B cell (primary cell): ENCODE measurements at regions not wholly inside any gene's neighbourhood (a gene's known extent, or its start where the extent isn't known, plus 50 kb on each side); places are given as distances from the start of the nearest gene placed in this dataset.

Experiments
- CTCF ChIP-seq: fragments of 200-600 bp; IDR thresholded peaks from one replicate; pipeline ENCODE4 v1.8.0; 2022; ENCODE audit warnings: antibody characterized with exemption, mild to moderate bottlenecking
- EZH2 ChIP-seq: IDR thresholded peaks from 2 replicates; pipeline ENCODE4 v1.6.1; 2012; ENCODE audit warnings: borderline replicate concordance, low read depth, mild to moderate bottlenecking, moderate library complexity, low read length; ENCODE audit not compliant: insufficient read depth, poor library complexity, severe bottlenecking

GRCh38 chr7:34486371-34486770 lies 171.6 kb upstream of the NPSR1 start:
- TF ChIP-seq EZH2 (no peak), CTCF (no peak)
